HepG2 (cell line): ENCODE measurements at regions not wholly inside any gene's neighbourhood (a gene's known extent, or its start where the extent isn't known, plus 50 kb on each side); places are given as distances from the start of the nearest gene placed in this dataset.

Source experiments
- ATAC-seq: fragments of 200-7000 bp; cut with Tn5 transposase; 3 replicates; pipeline ENCODE4 v1.9.1; 2020; ENCODE audit warnings: mild to moderate bottlenecking, moderate library complexity
- BruUV-seq: library from RNA; stranded (reverse); fragments of 400-500 nt; replicated peaks from 2 replicates; lab custom pipeline; 2021; lab: Mats Ljungman, UMichigan
- CTCF ChIA-PET: fragments of 300-600 bp; formaldehyde crosslinking; extraction: SDS; loops from one replicate; lab custom pipeline; 2021; ENCODE audit warnings: low total read pairs, inconsistent platforms, low intra/inter-chr PET ratio; lab: Yijun Ruan, JAX
- POLR2A ChIA-PET: fragments of 350-600 bp; sonication (Branson Sonifier 250); formaldehyde crosslinking; loops from one replicate; lab custom pipeline; 2020; ENCODE audit warnings: antibody characterized with exemption, inconsistent platforms; lab: Yijun Ruan, JAX
- DNase-seq: peaks from one replicate; pipeline ENCODE4 v3.0.0-alpha.2; 2015; ENCODE audit warnings: low spot score
- FAIRE-seq: peaks from 3 replicates; lab custom pipeline; 2011; peaks lifted over from hg19 to GRCh38; lab: Jason Lieb, UNC
- H2AFZ ChIP-seq: one replicate; pipeline ENCODE4 v1.6.1; 2011; ENCODE audit warnings: low read length, inconsistent platforms
- H3K27ac ChIP-seq: fragments of 300-600 bp; 3 replicates; pipeline ENCODE4 v1.8.0; 2011; ENCODE audit warnings: mixed run types, mild to moderate bottlenecking, mixed read lengths, low read length, inconsistent platforms; ENCODE audit not compliant: insufficient read depth; ENCODE audit errors: extremely low read length
- H3K27me3 ChIP-seq, 2 experiments: fragments of 200-600 bp in 1 of 2; 2 replicates in 1 of 2; 3 replicates in 1 of 2; pipeline versions ENCODE4 v1.6.0 to v1.8.0; 2011; ENCODE audit warnings: low read length in 2 of 2, mild to moderate bottlenecking in 2 of 2, moderate library complexity in 2 of 2, inconsistent platforms in 1 of 2; ENCODE audit not compliant: insufficient read depth in 2 of 2, control insufficient read depth in 1 of 2
- H3K36me3 ChIP-seq, 2 experiments: fragments of 200-600 bp in 1 of 2; replicated peaks in 1 of 2; 2 replicates in 1 of 2; 3 replicates in 1 of 2; pipeline versions ENCODE4 v1.5.1 to v1.8.0; 2011; ENCODE audit warnings: low read length in 2 of 2, inconsistent platforms in 1 of 2; ENCODE audit not compliant: insufficient read depth in 2 of 2, control insufficient read depth in 1 of 2
- H3K4me1 ChIP-seq: 2 replicates; pipeline ENCODE4 v1.5.1; 2012; ENCODE audit warnings: low read length, inconsistent platforms; ENCODE audit not compliant: insufficient read depth
- H3K4me2 ChIP-seq: 2 replicates; pipeline ENCODE4 v1.6.0; 2011; ENCODE audit warnings: low read depth, low read length, inconsistent platforms
- H3K4me3 ChIP-seq, 3 experiments: fragments of 200-600 bp in 1 of 3; sonication (generic), shearing (Covaris generic) in 1 of 3; replicated peaks in 1 of 3; 2 replicates each; pipeline ENCODE4 v1.5.1; 2011 to 2016; ENCODE audit warnings: low read length in 3 of 3, inconsistent platforms in 2 of 3, low read depth in 2 of 3, mild to moderate bottlenecking in 2 of 3, control low read depth in 1 of 3, mixed read lengths in 1 of 3; ENCODE audit not compliant: insufficient read depth in 1 of 3
- H3K79me2 ChIP-seq: one replicate; pipeline ENCODE4 v1.6.1; 2011; ENCODE audit warnings: low read length, inconsistent platforms; ENCODE audit not compliant: insufficient read depth
- H3K9ac ChIP-seq: 2 replicates; pipeline ENCODE4 v1.6.0; 2011; ENCODE audit warnings: mild to moderate bottlenecking, low read depth, low read length, inconsistent platforms; ENCODE audit not compliant: insufficient read depth
- H3K9me3 ChIP-seq: 2 replicates; pipeline ENCODE4 v1.5.1; 2012; ENCODE audit warnings: mild to moderate bottlenecking, low read length
- H4K20me1 ChIP-seq: 2 replicates; pipeline ENCODE4 v1.6.0; 2011; ENCODE audit warnings: inconsistent platforms, mild to moderate bottlenecking, low read length, moderate library complexity; ENCODE audit not compliant: insufficient read depth
- CEBPB ChIP-seq: IDR thresholded peaks from 2 replicates; pipeline ENCODE4 v1.6.1; 2011; ENCODE audit warnings: low read depth, low read length, improper control_type of control experiment, borderline replicate concordance
- CENPX ChIP-seq: sonication (generic); formaldehyde crosslinking; IDR thresholded peaks from 2 replicates; pipeline ENCODE4 v1.9.0; 2021; ENCODE audit warnings: mild to moderate bottlenecking, missing genetic modification reagents, moderate library complexity
- NFYB ChIP-seq: sonication (generic); formaldehyde crosslinking; IDR thresholded peaks from 2 replicates; pipeline ENCODE4 v1.4.0; 2020; ENCODE audit warnings: missing genetic modification reagents
- SALL1 ChIP-seq: sonication (generic); formaldehyde crosslinking; IDR thresholded peaks from 2 replicates; pipeline ENCODE4 v1.8.0; 2022; ENCODE audit warnings: mild to moderate bottlenecking, missing genetic modification reagents
- TARDBP ChIP-seq: sonication (generic); formaldehyde crosslinking; IDR thresholded peaks from 2 replicates; pipeline ENCODE4 v1.8.0; 2022; ENCODE audit warnings: mild to moderate bottlenecking, missing genetic modification reagents
- ZNF101 ChIP-seq: sonication (generic); formaldehyde crosslinking; IDR thresholded peaks from 2 replicates; pipeline ENCODE4 v1.4.0; 2020; ENCODE audit warnings: mild to moderate bottlenecking, low read depth, missing genetic modification reagents, borderline replicate concordance
- ZNF644 ChIP-seq: IDR thresholded peaks from 2 replicates; pipeline ENCODE4 v1.6.1; 2016; ENCODE audit warnings: low read depth
- ZNF678 ChIP-seq: sonication (generic); formaldehyde crosslinking; IDR thresholded peaks from 2 replicates; pipeline ENCODE4 v1.4.0; 2020; ENCODE audit warnings: mild to moderate bottlenecking, missing genetic modification reagents
- WGBS: methylation state at CpG from one replicate; pipeline ENCODE4 v1.1.6; 2017; ENCODE audit warnings: low lambda C conversion rate; 5-methylcytosine and 5-hydroxymethylcytosine counted together
- in situ Hi-C: cut with HindIII; loops from 2 replicates; pipeline ENCODE4 v1.10.0; 2017; ENCODE audit warnings: low pct_unique_long_range_greater_than_20kb; ENCODE audit not compliant: extremely low pct_ligation_motif_present
- intact Hi-C: fragments of 100-400 bp; cut with micrococcal nuclease; formaldehyde crosslinking; loops from one replicate; pipeline ENCODE4 v1.10.0; 2022; ENCODE audit not compliant: unreplicated experiment
- TF ChIP-seq, protein P1 (sequence below): sonication (generic); formaldehyde crosslinking; IDR thresholded peaks from 2 replicates; pipeline ENCODE4 v1.5.0; 2020; ENCODE audit warnings: missing genetic modification reagents, mild to moderate bottlenecking, borderline replicate concordance

GRCh38 chr12:67573566-67573965, 75.0 kb upstream of the DYRK2 start:
- DNase-seq (no peak), ATAC-seq (no peak), FAIRE-seq (no peak)
- Histone ChIP-seq H3K27me3 (no peaks in the 10 kb centered on the region), H4K20me1 (no peaks in the 10 kb centered on the region), H3K4me1 (no peaks in the 10 kb centered on the region), H3K4me2 (no peak overlapping the region), H3K9ac (no peak overlapping the region), H3K4me3 (no peak overlapping the region), H3K36me3 (no peaks in the 10 kb centered on the region), H2AFZ (no peak overlapping the region), H3K9me3 (no peaks in the 10 kb centered on the region), H3K27ac (no peak overlapping the region), H3K79me2 (no peaks in the 10 kb centered on the region)
- 35% methylated on average over 4 of the region's 4 CpGs for WGBS
- intact Hi-C loops (no loop called here), in situ Hi-C loops (no loop called here)
- POLR2A ChIA-PET, result no interaction called here
- CTCF ChIA-PET, result no interaction called here
- no TSS peak for BruUV-seq
- TF ChIP-seq, protein P1, sequence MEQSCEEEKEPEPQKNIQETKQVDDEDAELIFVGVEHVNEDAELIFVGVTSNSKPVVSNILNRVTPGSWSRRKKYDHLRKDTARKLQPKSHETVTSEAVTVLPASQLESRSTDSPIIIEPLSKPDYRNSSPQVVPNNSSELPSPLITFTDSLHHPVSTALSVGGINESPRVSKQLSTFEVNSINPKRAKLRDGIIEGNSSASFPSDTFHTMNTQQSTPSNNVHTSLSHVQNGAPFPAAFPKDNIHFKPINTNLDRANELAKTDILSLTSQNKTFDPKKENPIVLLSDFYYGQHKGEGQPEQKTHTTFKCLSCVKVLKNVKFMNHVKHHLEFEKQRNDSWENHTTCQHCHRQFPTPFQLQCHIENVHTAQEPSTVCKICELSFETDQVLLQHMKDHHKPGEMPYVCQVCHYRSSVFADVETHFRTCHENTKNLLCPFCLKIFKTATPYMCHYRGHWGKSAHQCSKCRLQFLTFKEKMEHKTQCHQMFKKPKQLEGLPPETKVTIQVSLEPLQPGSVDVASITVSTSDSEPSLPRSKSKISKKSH, result no peak
- TF ChIP-seq ZNF644 (no peak), ZNF678 (no peak)

DNA sequence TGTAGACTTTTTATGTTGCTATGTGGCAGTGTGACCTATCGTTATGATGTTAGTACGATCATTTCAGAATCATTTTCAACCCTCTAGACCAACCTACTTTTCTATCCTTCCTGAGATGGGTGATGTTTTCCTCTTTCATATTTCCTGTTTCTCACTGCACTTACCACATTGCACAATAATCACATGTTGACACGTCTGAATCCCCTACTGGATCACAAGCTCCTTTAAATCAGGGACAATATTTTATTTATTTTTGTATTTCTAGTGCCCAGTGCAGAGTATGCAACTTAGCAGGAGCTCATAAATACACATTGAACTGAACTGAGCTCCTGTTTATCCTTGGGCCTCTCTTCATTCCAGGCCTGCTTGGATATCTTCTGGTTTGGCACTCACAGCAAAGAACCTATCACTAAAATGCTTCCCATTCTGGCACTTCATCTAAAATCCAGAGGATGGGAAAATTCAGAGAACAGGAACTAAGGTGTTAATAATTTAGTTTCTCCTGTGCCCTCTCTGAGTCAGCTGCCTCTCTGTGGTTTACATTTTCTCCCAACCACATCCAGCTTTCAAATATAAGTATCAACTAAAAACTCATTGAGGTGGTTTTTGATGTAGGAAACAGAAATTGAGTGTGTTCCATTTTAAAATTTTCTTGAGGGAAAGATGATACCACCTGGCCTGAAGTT, 69.4 kb upstream of the DYRK2 start:
- ChIA-PET POLR2A (no interaction called here), CTCF (no interaction called here)
- in situ Hi-C loops (no loop called here), intact Hi-C loops (no loop called here)
- Histone ChIP-seq H3K4me3 (no peak overlapping the region), H3K9me3 (no peaks in the 10 kb centered on the region), H3K36me3 (no peaks in the 10 kb centered on the region), H3K4me1 (no peaks in the 10 kb centered on the region), H2AFZ (no peak overlapping the region), H4K20me1 (no peaks in the 10 kb centered on the region), H3K9ac (no peak overlapping the region), H3K4me2 (no peak overlapping the region), H3K27ac (no peak overlapping the region), H3K27me3 (no peaks in the 10 kb centered on the region), H3K79me2 (no peaks in the 10 kb centered on the region)
- no peak for FAIRE-seq
- peak; percentile 66 for TF ChIP-seq CEBPB
- no peak for TF ChIP-seq SALL1 (CRISPR knock-in tag)
- no peak for TF ChIP-seq NFYB (CRISPR knock-in tag)
- no peak for TF ChIP-seq CENPX (CRISPR knock-in tag)
- no peak for TF ChIP-seq TARDBP (CRISPR knock-in tag)
- no peak for TF ChIP-seq ZNF101 (CRISPR knock-in tag)
- DNase-seq, result no peak
- 1% methylated on average over 3 of the region's 3 CpGs for WGBS
- no peak for ATAC-seq
- BruUV-seq, result no TSS peak
